ENCODE measurements at regions not wholly inside any gene's neighbourhood (a gene's known extent, or its start where the extent isn't known, plus 50 kb on each side); places are given as distances from the start of the nearest gene placed in this dataset.

GRCh38 chr7:115359119-115359518 lies 437.2 kb downstream of the MDFIC start:
- ChIA-PET POLR2A (ENCODE audit: unreplicated experiment) (no interaction called here), CTCF (no interaction called here)
- no peaks in the 10 kb centered on the region for H3K27me3 ChIP-seq (ENCODE audit: insufficient read depth, low read depth)
- intact Hi-C loops (cut with micrococcal nuclease; ENCODE audit: unreplicated experiment) = no loop called here
- H4K20me1 ChIP-seq (ENCODE audit: insufficient read depth) = no peaks in the 10 kb centered on the region
- TF ChIP-seq EZH2 (IDR thresholded peaks at IDR 0.05; ENCODE audit: low read depth) = no peak
- TF ChIP-seq CTCF (conservative IDR thresholded peaks at IDR 0.05) = no peak
- H3K4me1 ChIP-seq (replicated peaks; ENCODE audit: insufficient read depth) = no peaks in the 10 kb centered on the region
- no peaks in the 10 kb centered on the region for H3K79me2 ChIP-seq (ENCODE audit: low read depth)
- no peaks in the 10 kb centered on the region for H3K36me3 ChIP-seq (ENCODE audit: low read depth)
- no peak overlapping the region for H3K27ac ChIP-seq
- H3F3A ChIP-seq (ENCODE audit: insufficient read depth, low read depth) = no peaks in the 10 kb centered on the region
- H3K9me2 ChIP-seq (ENCODE audit: insufficient read depth) = no peaks in the 10 kb centered on the region
- peak overlapping the region; percentile 7; the same call in 1 of the 2 replicates for H2AFZ ChIP-seq
- no peak overlapping the region for H3K4me2 ChIP-seq
- no peak for DNase-seq
- no TSS peak for BruUV-seq (replicated peaks)
- peaks cover 4% of the 10 kb centered on the region for H3K9me3 ChIP-seq (ENCODE audit: insufficient read depth, low read depth)
- no peak overlapping the region for H3K4me3 ChIP-seq

- ChIA-PET POLR2A (ENCODE audit: unreplicated experiment) (interaction anchor here (0.6 kb wide), 1 partner anchor 17 kb away, joined by 3 read pairs; no protein-coding TSS in a partner anchor), CTCF (no interaction called here)
- H3F3A ChIP-seq (ENCODE audit: insufficient read depth, low read depth) = no peaks in the 10 kb centered on the region
- no peak overlapping the region for H2AFZ ChIP-seq
- H3K27ac ChIP-seq = no peak overlapping the region
- peaks cover 4% of the 10 kb centered on the region; the same call in 1 of the 2 replicates for H3K9me3 ChIP-seq (ENCODE audit: insufficient read depth, low read depth)
- no peaks in the 10 kb centered on the region for H3K4me1 ChIP-seq (replicated peaks; ENCODE audit: insufficient read depth)
- no peak overlapping the region for H3K4me2 ChIP-seq
- H3K4me3 ChIP-seq = no peak overlapping the region
- H3K36me3 ChIP-seq (ENCODE audit: low read depth) = no peaks in the 10 kb centered on the region
- H3K79me2 ChIP-seq (ENCODE audit: low read depth) = no peaks in the 10 kb centered on the region
- H3K27me3 ChIP-seq (ENCODE audit: insufficient read depth, low read depth) = no peaks in the 10 kb centered on the region
- H4K20me1 ChIP-seq (ENCODE audit: insufficient read depth) = no peaks in the 10 kb centered on the region
- no peak for DNase-seq
- no peaks in the 10 kb centered on the region for H3K9me2 ChIP-seq (ENCODE audit: insufficient read depth)
- intact Hi-C loops (cut with micrococcal nuclease; ENCODE audit: unreplicated experiment) = no loop called here
- BruUV-seq (replicated peaks) = no TSS peak
- TF ChIP-seq EZH2 (IDR thresholded peaks at IDR 0.05; ENCODE audit: low read depth) (no peak), CTCF (conservative IDR thresholded peaks at IDR 0.05) (no peak)
Observed at GRCh38 chr7:115357703-115357999, 435.8 kb downstream of the MDFIC start.

GRCh38 chr7:115356999-115357702 lies 435.3 kb downstream of the MDFIC start:
- TF ChIP-seq EZH2 (IDR thresholded peaks at IDR 0.05; ENCODE audit: low read depth) (no peak), CTCF (conservative IDR thresholded peaks at IDR 0.05) (no peak)
- Histone ChIP-seq H3K36me3 (ENCODE audit: low read depth) (no peaks in the 10 kb centered on the region), H3K27me3 (ENCODE audit: insufficient read depth, low read depth) (no peaks in the 10 kb centered on the region), H3K9me3 (ENCODE audit: insufficient read depth, low read depth) (peaks cover 4% of the 10 kb centered on the region; the same call in 1 of the 2 replicates), H3F3A (ENCODE audit: insufficient read depth, low read depth) (no peaks in the 10 kb centered on the region), H3K79me2 (ENCODE audit: low read depth) (no peaks in the 10 kb centered on the region), H3K4me3 (no peak overlapping the region), H4K20me1 (ENCODE audit: insufficient read depth) (no peaks in the 10 kb centered on the region), H3K4me2 (no peak overlapping the region), H3K27ac (no peak overlapping the region), H3K4me1 (replicated peaks; ENCODE audit: insufficient read depth) (no peaks in the 10 kb centered on the region), H2AFZ (no peak overlapping the region), H3K9me2 (ENCODE audit: insufficient read depth) (no peaks in the 10 kb centered on the region)
- intact Hi-C loops (cut with micrococcal nuclease; ENCODE audit: unreplicated experiment) = no loop called here
- BruUV-seq (replicated peaks) = no TSS peak
- POLR2A ChIA-PET (ENCODE audit: unreplicated experiment) = interaction anchor here (0.6 kb wide), 1 partner anchor 17 kb away, joined by 3 read pairs; no protein-coding TSS in a partner anchor
- DNase-seq = no peak
- CTCF ChIA-PET = no interaction called here

Measured in PC-9 (cell line).